GM23248 (cell line): ENCODE measurements at regions not wholly inside any gene's neighbourhood (a gene's known extent, or its start where the extent isn't known, plus 50 kb on each side); places are given as distances from the start of the nearest gene placed in this dataset.

Experiments used
- DNase-seq: peaks from one replicate; pipeline ENCODE4 v3.0.0-alpha.2; 2015
- H2AFZ ChIP-seq: fragments of 200-600 bp; sonication (generic); 2 replicates; pipeline ENCODE4 v1.6.1; 2016; ENCODE audit warnings: antibody characterized with exemption
- H3F3A ChIP-seq: fragments of 200-600 bp; sonication (generic); 2 replicates; pipeline ENCODE4 v1.6.1; 2016; ENCODE audit warnings: mild to moderate bottlenecking, antibody characterized with exemption, mixed run types; ENCODE audit not compliant: insufficient read depth
- H3K27ac ChIP-seq: fragments of 200-600 bp; sonication (generic); 2 replicates; pipeline ENCODE4 v1.5.1; 2016; ENCODE audit warnings: mild to moderate bottlenecking
- H3K27me3 ChIP-seq: fragments of 200-600 bp; sonication (generic); replicated peaks from 2 replicates; pipeline ENCODE4 v1.6.1; 2016; ENCODE audit warnings: mild to moderate bottlenecking; ENCODE audit not compliant: insufficient read depth
- H3K36me3 ChIP-seq: fragments of 200-600 bp; sonication (generic); 2 replicates; pipeline ENCODE4 v1.6.1; 2016; ENCODE audit warnings: low read depth, mild to moderate bottlenecking
- H3K4me1 ChIP-seq: fragments of 200-600 bp; sonication (generic); 2 replicates; pipeline ENCODE4 v1.6.1; 2016; ENCODE audit warnings: mild to moderate bottlenecking; ENCODE audit not compliant: insufficient read depth
- H3K4me2 ChIP-seq: fragments of 200-600 bp; sonication (generic); one replicate; pipeline ENCODE4 v1.6.1; 2016; ENCODE audit warnings: mild to moderate bottlenecking; ENCODE audit not compliant: unreplicated experiment
- H3K4me3 ChIP-seq: fragments of 200-600 bp; sonication (generic); 2 replicates; pipeline ENCODE4 v1.5.1; 2016; ENCODE audit warnings: mild to moderate bottlenecking
- H3K79me2 ChIP-seq: fragments of 200-600 bp; sonication (generic); 2 replicates; pipeline ENCODE4 v1.6.1; 2016; ENCODE audit warnings: mild to moderate bottlenecking; ENCODE audit not compliant: insufficient read depth
- H3K9ac ChIP-seq: fragments of 200-600 bp; sonication (generic); 2 replicates; pipeline ENCODE4 v1.6.1; 2016; ENCODE audit warnings: mild to moderate bottlenecking
- H3K9me2 ChIP-seq: fragments of 200-600 bp; sonication (generic); 2 replicates; pipeline ENCODE4 v1.6.1; 2016; ENCODE audit warnings: mixed run types, mild to moderate bottlenecking, moderate library complexity; ENCODE audit not compliant: insufficient read depth
- H3K9me3 ChIP-seq: fragments of 200-600 bp; sonication (generic); one replicate; pipeline ENCODE4 v1.6.1; 2017; ENCODE audit warnings: low read depth
- H4K20me1 ChIP-seq: fragments of 200-600 bp; sonication (generic); 2 replicates; pipeline ENCODE4 v1.6.0; 2016; ENCODE audit not compliant: insufficient read depth
- EZH2 ChIP-seq: fragments of 200-600 bp; sonication (generic); IDR thresholded peaks from 2 replicates; pipeline ENCODE4 v1.6.1; 2018; ENCODE audit warnings: antibody characterized with exemption, mild to moderate bottlenecking; ENCODE audit not compliant: insufficient read depth, poor library complexity, severe bottlenecking
- EZH2phosphoT487 ChIP-seq: fragments of 200-600 bp; sonication (generic); IDR thresholded peaks from 2 replicates; pipeline ENCODE4 v1.6.1; 2018; ENCODE audit warnings: antibody characterized with exemption, moderate library complexity, mild to moderate bottlenecking, low read depth; ENCODE audit not compliant: insufficient read depth
- WGBS, 2 experiments: methylation state at CpG; one replicate each; pipeline ENCODE4 v1.1.6; 2015 to 2017; ENCODE audit warnings: low lambda C conversion rate in 2 of 2, low coverage in 1 of 2; ENCODE audit errors: missing lambda C conversion rate in 2 of 2; 5-methylcytosine and 5-hydroxymethylcytosine counted together
- in situ Hi-C: fragments of 300-500 bp; cut with MboI; formaldehyde crosslinking; loops from 2 replicates; pipeline ENCODE4 v1.15.0; 2020

DNA sequence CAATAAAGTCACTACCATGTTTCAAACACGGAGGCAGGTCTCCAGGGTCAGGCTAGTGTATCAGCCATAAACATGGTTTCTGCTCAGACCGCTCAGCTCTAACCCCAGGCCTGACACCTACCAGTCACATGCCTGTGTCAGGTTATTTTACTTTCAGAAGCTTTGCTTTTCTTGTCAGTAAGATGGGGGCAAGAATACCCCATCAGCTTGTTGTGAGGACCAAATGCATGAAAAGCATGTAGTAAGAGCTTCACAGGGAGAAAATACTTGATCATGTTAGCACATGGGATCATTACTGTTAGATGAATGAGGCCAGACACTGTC, 65.2 kb upstream of the PIM1 start:
- no peak overlapping the region for H2AFZ ChIP-seq
- no peaks in the 10 kb centered on the region for H3K36me3 ChIP-seq
- no peaks in the 10 kb centered on the region for H3K9me3 ChIP-seq
- H3F3A ChIP-seq, result no peaks in the 10 kb centered on the region
- no peaks in the 10 kb centered on the region for H3K27me3 ChIP-seq
- H3K79me2 ChIP-seq, result no peaks in the 10 kb centered on the region
- H3K4me1 ChIP-seq, result peaks cover 19% of the 10 kb centered on the region
- no peak overlapping the region for H3K9ac ChIP-seq
- DNase-seq, result no peak
- TF ChIP-seq EZH2 (no peak), EZH2phosphoT487 (no peak)
- WGBS, 2 experiments, result 58 to 59% methylated on average over 2 of the region's 2 CpGs
- H3K9me2 ChIP-seq, result no peaks in the 10 kb centered on the region
- no peak overlapping the region for H3K27ac ChIP-seq
- no peak overlapping the region for H3K4me3 ChIP-seq
- H4K20me1 ChIP-seq, result no peaks in the 10 kb centered on the region
- in situ Hi-C loops, result no loop called here
- H3K4me2 ChIP-seq, result no peak overlapping the region

DNA sequence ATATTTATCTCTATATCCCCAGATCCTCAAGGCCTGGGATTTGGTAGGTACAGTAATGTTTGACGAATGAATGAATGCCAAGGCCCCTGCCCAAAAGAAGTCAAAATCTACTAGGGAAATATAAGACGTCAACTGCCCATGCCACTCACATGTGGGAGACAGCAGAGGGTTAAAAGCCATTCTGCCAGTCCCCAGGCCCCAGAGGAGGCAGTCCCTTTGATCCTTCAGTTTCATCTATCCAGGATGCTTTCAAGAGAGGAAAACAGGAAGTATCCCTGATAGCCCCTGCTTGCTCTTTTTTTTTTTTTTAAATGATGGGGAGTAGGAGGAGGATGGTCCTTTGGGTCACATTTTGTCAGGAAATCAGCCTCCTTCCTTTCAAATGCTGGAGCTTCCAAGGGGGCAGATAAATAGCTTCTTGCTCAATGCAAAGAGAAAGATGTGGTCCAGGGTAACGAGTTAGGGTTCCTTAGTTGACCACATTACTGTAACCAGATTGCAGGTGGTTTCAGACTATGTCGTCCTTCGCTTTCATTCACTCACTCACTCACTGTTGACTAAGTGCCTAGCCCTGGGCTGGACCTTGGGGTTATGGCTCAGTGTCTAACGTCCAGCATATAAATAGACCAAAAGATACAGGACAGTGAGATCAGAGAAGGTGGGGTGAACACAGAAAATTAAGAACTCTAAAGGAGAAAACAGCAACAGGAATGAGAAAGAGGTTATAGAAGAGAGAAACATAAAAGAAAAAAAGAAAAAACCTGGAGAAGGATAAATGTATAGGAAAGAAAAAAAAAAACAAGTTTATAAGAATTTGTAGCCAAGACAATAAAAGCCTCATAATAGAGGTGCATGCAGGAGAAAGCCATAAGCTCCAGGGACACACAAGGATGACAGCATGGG, 64.6 kb upstream of the PIM1 start:
- no peak overlapping the region for H3K4me3 ChIP-seq
- no peaks in the 10 kb centered on the region for H3K79me2 ChIP-seq
- no peaks in the 10 kb centered on the region for H4K20me1 ChIP-seq
- in situ Hi-C loops, result no loop called here
- no peaks in the 10 kb centered on the region for H3F3A ChIP-seq
- no peak overlapping the region for H3K9ac ChIP-seq
- no peak overlapping the region for H2AFZ ChIP-seq
- H3K9me3 ChIP-seq, result no peaks in the 10 kb centered on the region
- 82 to 89% methylated on average over 6 of the region's 6 CpGs for WGBS, 2 experiments
- peaks cover 21% of the 10 kb centered on the region for H3K4me1 ChIP-seq
- no peak for TF ChIP-seq EZH2phosphoT487
- no peak for TF ChIP-seq EZH2
- H3K9me2 ChIP-seq, result no peaks in the 10 kb centered on the region
- no peaks in the 10 kb centered on the region for H3K27me3 ChIP-seq
- no peaks in the 10 kb centered on the region for H3K36me3 ChIP-seq
- no peak overlapping the region for H3K4me2 ChIP-seq
- H3K27ac ChIP-seq, result no peak overlapping the region
- no peak for DNase-seq

DNA sequence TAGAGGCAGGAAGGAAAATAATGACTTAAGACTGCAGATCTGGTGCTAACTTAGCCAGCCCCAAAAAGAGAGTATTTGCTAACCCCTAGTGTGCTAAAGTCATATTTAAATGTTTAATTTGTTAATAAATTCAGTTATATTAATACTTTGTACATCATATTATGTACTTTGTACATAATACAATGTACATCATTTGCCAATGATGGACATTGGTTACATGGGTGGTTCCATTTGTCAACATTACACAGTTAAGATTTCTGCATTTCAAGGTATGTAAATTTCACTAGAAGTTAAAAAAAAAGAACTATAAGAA, 63.9 kb upstream of the PIM1 start:
- Histone ChIP-seq H3K27me3 (no peaks in the 10 kb centered on the region), H4K20me1 (no peaks in the 10 kb centered on the region), H3K9me2 (no peaks in the 10 kb centered on the region), H3K27ac (no peak overlapping the region), H3K9me3 (no peaks in the 10 kb centered on the region), H3K4me2 (no peak overlapping the region), H3K36me3 (no peaks in the 10 kb centered on the region), H3K79me2 (no peaks in the 10 kb centered on the region), H3K4me3 (no peak overlapping the region), H3F3A (no peaks in the 10 kb centered on the region; the same call in 1 of the 2 replicates), H2AFZ (no peak overlapping the region), H3K9ac (no peak overlapping the region), H3K4me1 (peaks cover 23% of the 10 kb centered on the region)
- in situ Hi-C loops, result no loop called here
- DNase-seq, result no peak
- TF ChIP-seq EZH2 (no peak), EZH2phosphoT487 (no peak)

DNA sequence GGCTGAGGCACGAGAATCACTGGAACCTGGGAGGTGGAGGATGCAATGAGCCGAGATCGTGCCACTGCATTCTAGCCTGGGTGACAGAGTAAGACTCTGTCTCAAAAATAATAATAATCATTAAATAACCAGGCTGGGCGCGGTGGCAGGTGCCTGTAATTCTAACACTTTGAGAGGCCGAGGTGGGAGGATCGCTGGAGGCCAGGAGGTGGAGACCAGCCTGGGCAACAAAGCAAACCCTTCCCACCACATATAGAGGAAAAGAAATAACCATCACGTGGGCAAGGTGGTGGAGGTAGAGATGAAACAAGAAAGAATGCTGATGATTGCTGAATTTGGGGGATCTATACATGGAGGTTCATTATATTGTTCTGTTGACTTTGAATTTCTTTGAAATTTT, 63.4 kb upstream of the PIM1 start:
- in situ Hi-C loops, result no loop called here
- 85 to 88% methylated on average over 8 of the region's 8 CpGs for WGBS, 2 experiments
- H4K20me1 ChIP-seq, result no peaks in the 10 kb centered on the region
- H3K79me2 ChIP-seq, result no peaks in the 10 kb centered on the region
- H3K9me2 ChIP-seq, result no peaks in the 10 kb centered on the region
- H3K4me1 ChIP-seq, result peaks cover 23% of the 10 kb centered on the region
- no peak for TF ChIP-seq EZH2
- no peak for TF ChIP-seq EZH2phosphoT487
- no peak overlapping the region for H3K4me2 ChIP-seq
- no peaks in the 10 kb centered on the region for H3K36me3 ChIP-seq
- no peaks in the 10 kb centered on the region for H3K27me3 ChIP-seq
- H2AFZ ChIP-seq, result no peak overlapping the region
- no peak overlapping the region for H3K4me3 ChIP-seq
- no peaks in the 10 kb centered on the region; the same call in 1 of the 2 replicates for H3F3A ChIP-seq
- DNase-seq, result no peak
- no peak overlapping the region for H3K27ac ChIP-seq
- H3K9me3 ChIP-seq, result no peaks in the 10 kb centered on the region
- no peak overlapping the region for H3K9ac ChIP-seq

DNA sequence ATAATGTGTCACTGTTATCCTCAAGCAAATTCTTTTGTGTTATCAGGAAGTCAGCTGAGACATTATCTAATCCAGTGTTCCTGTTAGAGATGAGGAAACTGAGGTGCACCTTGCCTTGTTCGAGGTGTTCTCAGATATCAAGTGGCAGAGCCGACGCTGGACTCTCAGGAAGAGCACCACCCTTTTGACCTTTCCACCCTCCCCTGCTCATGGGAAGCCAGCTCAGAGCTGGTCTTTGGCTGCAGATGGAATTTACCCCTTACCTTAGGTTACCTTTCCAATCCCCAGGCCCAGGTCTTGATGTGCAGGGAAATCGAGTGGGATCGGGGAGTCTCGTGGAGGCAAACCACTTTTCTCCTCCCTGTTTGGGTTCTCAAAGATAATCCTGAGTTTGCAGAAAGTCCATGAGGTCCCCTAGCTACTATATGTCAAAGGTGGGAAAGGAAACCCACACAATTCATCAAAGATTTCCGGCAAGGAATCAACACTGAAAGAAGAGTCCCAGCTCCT, 62.9 kb upstream of the PIM1 start:
- TF ChIP-seq EZH2 (no peak), EZH2phosphoT487 (no peak)
- no peaks in the 10 kb centered on the region for H4K20me1 ChIP-seq
- H3K4me1 ChIP-seq, result peaks cover 21% of the 10 kb centered on the region
- H3K4me2 ChIP-seq, result no peak overlapping the region
- H3K79me2 ChIP-seq, result no peaks in the 10 kb centered on the region
- H3K9me3 ChIP-seq, result no peaks in the 10 kb centered on the region
- no peaks in the 10 kb centered on the region; the same call in 1 of the 2 replicates for H3F3A ChIP-seq
- no peak for DNase-seq
- no peak overlapping the region for H3K27ac ChIP-seq
- H3K4me3 ChIP-seq, result no peak overlapping the region
- no peaks in the 10 kb centered on the region for H3K36me3 ChIP-seq
- H2AFZ ChIP-seq, result no peak overlapping the region
- no peak overlapping the region for H3K9ac ChIP-seq
- 81 to 90% methylated on average over 7 of the region's 7 CpGs for WGBS, 2 experiments
- in situ Hi-C loops, result no loop called here
- no peaks in the 10 kb centered on the region for H3K9me2 ChIP-seq
- H3K27me3 ChIP-seq, result no peaks in the 10 kb centered on the region
